GM18873 (cell line): ENCODE measurements at regions not wholly inside any gene's neighbourhood (a gene's known extent, or its start where the extent isn't known, plus 50 kb on each side); places are given as distances from the start of the nearest gene placed in this dataset.
"Not testable (repeated sequence)": the region's sequence is repeated elsewhere in the genome, so short reads cannot be mapped to it uniquely, and the experiment has no call there.

Experiments
- ATAC-seq: cut with Tn5 transposase; IDR thresholded peaks from one replicate; pipeline ENCODE4 v1.9.1; 2021; ENCODE audit warnings: mild to moderate bottlenecking, moderate library complexity, moderate number of reproducible peaks; ENCODE audit not compliant: unreplicated experiment, low FRiP score

DNA sequence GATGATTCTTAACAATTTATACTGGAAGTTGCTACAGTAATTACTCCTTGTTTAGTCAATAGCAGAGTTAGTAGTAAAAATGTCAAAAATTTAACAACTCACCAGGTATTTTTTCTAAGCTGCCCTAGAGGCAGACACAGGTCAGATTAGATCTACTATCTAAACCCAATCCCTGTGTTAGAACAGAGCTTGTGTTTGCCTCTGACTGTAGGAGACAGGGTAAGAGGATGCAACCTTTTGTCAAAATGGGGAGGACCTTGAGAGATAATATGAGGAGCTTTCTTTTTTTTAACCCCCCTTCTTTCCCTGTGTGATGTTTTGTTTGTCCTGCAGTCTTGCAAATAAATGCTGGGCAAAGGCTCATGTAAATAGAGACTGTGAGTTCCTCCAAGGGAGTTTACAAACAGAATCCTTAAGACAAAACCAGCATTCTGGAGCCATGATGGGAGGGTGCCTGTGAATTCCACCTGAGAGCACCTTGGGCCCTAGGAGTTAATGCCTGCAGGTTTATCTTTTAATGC is 353.1 kb downstream of the GATA3 start:
- no peak for ATAC-seq

GRCh38 chr10:8410506-8410905 is 356.0 kb downstream of the GATA3 start:
- ATAC-seq: no peak

GRCh38 chr10:8412541-8412940 is 358.1 kb downstream of the GATA3 start:
- no peak for ATAC-seq

DNA sequence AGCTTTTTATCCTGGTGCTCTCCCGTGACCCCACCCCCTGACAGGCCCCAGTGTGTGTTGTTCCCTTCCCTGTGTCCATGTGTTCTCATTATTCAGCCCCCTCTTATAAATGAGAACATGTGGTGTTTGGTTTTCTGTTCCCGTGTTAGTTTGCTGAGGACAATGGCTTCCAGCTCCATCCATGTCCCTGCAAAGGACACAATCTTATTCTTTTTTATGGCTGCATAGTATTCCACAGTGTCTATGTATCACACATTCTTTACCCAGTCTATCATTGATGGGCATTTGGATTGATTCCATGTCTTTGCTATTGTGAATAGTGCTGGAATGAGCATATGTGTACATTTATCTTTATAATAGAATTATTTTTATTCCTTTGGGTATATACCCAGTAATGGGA is 360.5 kb downstream of the GATA3 start:
- not testable (repeated sequence) for ATAC-seq

GRCh38 chr10:8416192-8416701 is 361.8 kb downstream of the GATA3 start:
- no peak for ATAC-seq

DNA sequence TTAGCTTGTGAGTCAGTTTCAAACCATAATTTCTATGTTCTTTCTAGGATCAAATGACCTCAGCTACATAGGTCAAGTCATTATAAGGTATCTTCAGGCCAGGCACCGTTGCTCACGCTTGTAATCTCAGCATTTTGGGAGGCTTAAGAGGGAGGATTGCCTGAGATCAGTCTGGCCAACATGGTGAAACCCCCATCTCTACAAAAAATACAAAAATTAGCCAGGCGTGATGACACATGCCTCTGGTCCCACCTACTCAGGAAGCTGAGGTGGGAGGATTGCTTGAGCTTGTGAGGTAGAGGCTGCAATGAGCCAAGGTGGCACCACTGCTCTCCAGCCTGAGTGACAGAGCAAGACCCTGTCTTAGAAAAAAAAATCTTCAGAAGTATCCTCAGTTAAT is 362.3 kb downstream of the GATA3 start:
- ATAC-seq: no peak

- no peak for ATAC-seq
Observed at GRCh38 chr10:8417631-8418030, 363.1 kb downstream of the GATA3 start.

- no peak for ATAC-seq
Observed at GRCh38 chr10:8418631-8419030, 364.1 kb downstream of the GATA3 start.

DNA sequence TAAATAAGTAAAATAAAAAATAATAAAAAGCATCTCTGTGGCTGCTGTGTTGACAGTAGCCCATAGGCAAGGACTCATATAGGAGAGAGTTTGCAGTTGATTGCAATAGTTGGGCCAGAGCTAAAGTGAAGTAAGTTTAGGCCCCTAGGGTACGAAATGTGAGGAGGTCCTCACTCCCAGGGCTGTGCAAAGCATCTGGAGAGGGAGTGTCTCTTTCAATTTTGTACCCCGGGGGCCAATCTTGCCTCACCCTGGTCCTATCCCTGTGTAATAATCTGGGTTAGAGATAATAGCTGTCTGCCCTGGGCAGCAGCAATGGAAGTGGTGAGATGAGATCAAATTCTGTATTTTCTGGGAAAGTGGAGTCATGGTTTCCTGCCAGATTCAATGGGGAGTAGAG is 365.7 kb downstream of the GATA3 start:
- ATAC-seq: no peak

GRCh38 chr10:8424555-8425211 is 370.2 kb downstream of the GATA3 start:
- ATAC-seq: no peak

- ATAC-seq: no peak
Observed at GRCh38 chr10:8428654-8429053, 374.2 kb downstream of the GATA3 start.

- no peak for ATAC-seq
Observed at GRCh38 chr10:8430321-8430720, 375.8 kb downstream of the GATA3 start.

- ATAC-seq: no peak
Observed at GRCh38 chr10:8431511-8431910, 377.0 kb downstream of the GATA3 start.

DNA sequence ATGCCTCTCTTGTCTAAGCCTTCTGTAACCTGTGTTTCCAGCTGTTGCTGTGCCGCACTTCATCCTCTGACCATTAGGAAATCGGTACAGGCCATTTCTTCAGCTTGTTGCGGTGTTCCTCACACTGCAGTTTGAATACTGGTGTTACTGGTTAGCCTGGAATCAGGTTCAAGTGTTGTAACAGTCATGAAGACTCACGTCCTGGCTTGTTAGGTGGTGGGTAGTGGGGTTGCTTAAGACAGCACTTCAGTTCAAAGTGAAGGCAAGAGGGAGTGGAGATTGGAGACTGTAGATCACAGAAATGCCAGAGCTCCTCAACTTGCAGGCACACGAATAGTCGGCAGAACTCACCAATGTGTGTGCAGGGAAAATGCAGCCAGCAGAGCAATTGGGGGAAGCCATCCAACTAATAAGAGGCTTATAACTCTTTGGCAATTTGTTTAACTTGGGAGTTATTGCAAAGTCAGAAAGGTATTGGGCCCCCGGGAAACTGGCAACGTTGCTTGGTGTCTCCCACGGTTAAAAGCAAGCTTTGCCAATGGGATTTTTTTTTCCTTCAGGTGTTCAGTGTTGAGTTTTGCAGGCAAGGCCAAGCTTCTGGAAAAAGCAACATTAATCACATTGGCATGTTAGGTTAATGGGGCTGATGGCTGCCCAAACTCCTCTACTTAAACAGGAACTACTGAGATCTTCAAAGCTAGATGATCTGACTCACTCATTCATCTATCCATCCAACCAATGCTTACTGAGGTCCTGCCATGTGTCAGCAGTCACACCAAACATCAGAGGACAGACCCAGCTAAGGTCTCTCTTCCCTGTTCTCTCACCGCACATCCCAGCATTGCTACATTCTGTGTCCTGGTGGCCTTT is 380.9 kb downstream of the GATA3 start:
- ATAC-seq: no peak

- no peak for ATAC-seq
Observed at GRCh38 chr10:8437896-8438295, 383.4 kb downstream of the GATA3 start.

GRCh38 chr10:8438603-8439002 is 384.1 kb downstream of the GATA3 start:
- no peak for ATAC-seq

- ATAC-seq: no peak
Observed at GRCh38 chr10:8439040-8439439, 384.6 kb downstream of the GATA3 start.

DNA sequence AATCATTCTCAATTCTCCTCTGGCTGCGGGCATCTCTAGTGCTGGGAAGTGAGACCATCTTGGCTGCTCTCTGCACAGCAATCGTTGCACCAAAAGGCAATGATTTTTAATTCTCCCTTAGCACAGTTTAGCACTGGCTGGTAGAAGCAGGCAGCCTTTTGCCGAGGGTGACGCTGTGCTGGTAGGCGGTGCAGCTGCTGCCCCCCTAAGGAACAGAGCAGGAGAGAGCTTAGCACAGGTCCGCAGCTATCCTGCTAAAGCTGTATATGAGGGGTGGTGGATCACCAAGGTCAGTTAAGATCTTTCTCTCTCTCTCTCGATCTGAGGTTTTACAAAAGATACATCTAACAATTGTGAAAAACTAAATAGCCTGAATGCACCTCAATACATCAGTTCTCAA is 390.1 kb downstream of the GATA3 start:
- no peak for ATAC-seq

- ATAC-seq: no peak
Observed at GRCh38 chr10:8445353-8445752, 390.9 kb downstream of the GATA3 start.

GRCh38 chr10:8449909-8450308 is 395.4 kb downstream of the GATA3 start:
- no peak for ATAC-seq

DNA sequence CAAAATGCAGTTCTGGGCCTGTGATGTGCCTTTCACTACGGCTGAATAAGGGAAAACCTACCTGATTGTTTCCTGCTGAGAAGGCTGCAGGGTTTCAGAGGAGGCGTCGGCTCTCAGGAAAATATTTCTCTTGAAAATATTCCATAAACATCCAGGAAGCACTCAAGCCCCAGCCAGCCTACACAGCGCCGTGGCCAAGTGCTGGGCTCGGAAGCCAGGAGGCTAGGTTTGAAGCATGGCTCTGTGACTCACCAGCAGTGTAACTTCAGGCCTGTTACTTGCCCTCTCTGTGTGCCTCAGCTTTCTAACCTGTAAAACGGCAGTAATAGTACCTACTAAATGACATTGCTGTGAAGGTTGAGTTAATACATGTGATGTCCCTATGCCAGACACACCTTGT is 399.1 kb downstream of the GATA3 start:
- ATAC-seq: no peak

DNA sequence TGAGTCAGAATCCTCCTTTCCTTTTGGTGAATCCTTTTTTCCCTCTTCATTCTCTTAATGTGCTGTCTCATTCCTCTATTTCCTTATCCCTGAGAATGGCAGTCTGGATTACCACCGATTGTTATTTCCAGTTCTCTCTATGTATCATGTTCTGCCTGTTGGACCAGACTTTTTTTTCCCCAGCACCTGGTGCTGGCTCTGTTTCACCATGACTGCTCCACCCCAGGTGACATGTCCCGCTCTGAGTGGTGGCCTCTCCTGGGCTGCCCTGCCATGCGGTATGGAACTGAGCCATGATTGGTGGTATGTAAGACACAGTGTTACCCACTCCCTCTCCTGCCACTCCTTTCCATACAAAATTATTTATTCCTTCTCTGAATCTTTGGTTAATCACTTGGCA is 399.9 kb downstream of the GATA3 start:
- ATAC-seq: no peak
